H1 (cell line): ENCODE measurements at regions not wholly inside any gene's neighbourhood (a gene's known extent, or its start where the extent isn't known, plus 50 kb on each side); places are given as distances from the start of the nearest gene placed in this dataset.

Source experiments
- EZH2 ChIP-seq: fragments of 200-600 bp; sonication (generic); IDR thresholded peaks from 2 replicates; pipeline ENCODE4 v1.7.1; 2012; ENCODE audit warnings: low read depth, mild to moderate bottlenecking, moderate library complexity, low read length, inconsistent platforms; ENCODE audit not compliant: severe bottlenecking
- GTF2F1 ChIP-seq: IDR thresholded peaks from 2 replicates; pipeline ENCODE4 v1.6.1; 2012; ENCODE audit warnings: low read depth, low read length, improper control_type of control experiment, borderline replicate concordance
- NRF1 ChIP-seq: IDR thresholded peaks from 2 replicates; pipeline ENCODE4 v1.6.1; 2011; ENCODE audit warnings: mild to moderate bottlenecking, low read depth, low read length, improper control_type of control experiment
- PHF8 ChIP-seq: fragments of 200-600 bp; sonication (generic); conservative IDR thresholded peaks from 2 replicates; pipeline ENCODE4 v1.7.1; 2012; ENCODE audit warnings: low read depth, mild to moderate bottlenecking, inconsistent platforms, low read length, moderate library complexity
- POLR2A ChIP-seq, 2 experiments: IDR thresholded peaks; 1 replicate in 1 of 2; 2 replicates in 1 of 2; pipeline ENCODE4 v1.6.1; 2011; ENCODE audit warnings: low read depth in 2 of 2, low read length in 2 of 2, mild to moderate bottlenecking in 2 of 2; ENCODE audit errors: control extremely low read depth in 1 of 2
- SIRT6 ChIP-seq: IDR thresholded peaks from one replicate; pipeline ENCODE4 v1.7.1; 2012; ENCODE audit warnings: low read length, inconsistent platforms
- SIX5 ChIP-seq: IDR thresholded peaks from 2 replicates; pipeline ENCODE4 v1.6.1; 2011; ENCODE audit warnings: mild to moderate bottlenecking, low read depth, low read length
- SP4 ChIP-seq: IDR thresholded peaks from 2 replicates; pipeline ENCODE4 v1.6.1; 2012; ENCODE audit warnings: low read length, inconsistent platforms
- YY1 ChIP-seq: IDR thresholded peaks from 2 replicates; pipeline ENCODE4 v1.6.1; 2011; ENCODE audit warnings: low read depth, mild to moderate bottlenecking, low read length
- TF ChIP-seq, protein P1 (sequence below): fragments of 300-600 bp; sonication (generic); IDR thresholded peaks from 2 replicates; pipeline ENCODE4 v1.7.1; 2012; ENCODE audit warnings: low read length, moderate library complexity, mild to moderate bottlenecking, inconsistent platforms; ENCODE audit not compliant: insufficient replicate concordance
- TF ChIP-seq, protein P2 (sequence below): IDR thresholded peaks from 2 replicates; pipeline ENCODE4 v1.6.1; 2012; ENCODE audit warnings: inconsistent platforms

DNA sequence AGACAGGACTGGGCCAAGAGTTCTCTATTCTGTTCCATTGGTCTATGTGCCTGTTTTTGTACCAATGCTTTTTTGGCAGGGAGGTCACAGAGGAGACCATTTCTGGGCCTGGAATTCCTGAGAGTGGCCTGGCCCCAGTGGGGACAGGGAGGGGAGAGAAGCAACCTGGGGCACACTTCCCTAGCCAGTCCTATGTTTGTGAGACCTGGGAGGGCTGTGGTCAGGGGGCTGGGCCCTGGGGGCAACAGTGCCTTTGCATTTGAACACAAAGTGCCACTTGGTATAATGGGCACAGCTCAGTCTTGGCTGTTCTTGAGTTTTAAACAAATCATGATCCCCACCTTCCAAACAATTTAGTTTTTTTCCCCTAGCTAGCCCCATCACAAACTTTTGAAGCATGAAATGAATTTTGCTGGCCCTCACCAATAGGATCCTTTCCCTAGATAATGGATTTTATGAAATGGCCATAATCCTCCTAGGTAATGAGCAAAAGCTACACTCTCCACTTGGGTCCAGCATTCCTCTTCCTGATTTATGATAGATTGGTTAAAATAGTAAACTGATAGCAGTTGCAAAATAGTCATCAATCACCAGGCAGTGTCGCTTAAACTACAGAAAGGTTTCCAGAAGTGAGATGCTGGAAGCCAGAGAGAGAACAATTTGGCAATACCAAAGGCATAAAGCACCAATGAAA is 133.5 kb downstream of the GLI2 start (continued):
- TF ChIP-seq, protein P1, sequence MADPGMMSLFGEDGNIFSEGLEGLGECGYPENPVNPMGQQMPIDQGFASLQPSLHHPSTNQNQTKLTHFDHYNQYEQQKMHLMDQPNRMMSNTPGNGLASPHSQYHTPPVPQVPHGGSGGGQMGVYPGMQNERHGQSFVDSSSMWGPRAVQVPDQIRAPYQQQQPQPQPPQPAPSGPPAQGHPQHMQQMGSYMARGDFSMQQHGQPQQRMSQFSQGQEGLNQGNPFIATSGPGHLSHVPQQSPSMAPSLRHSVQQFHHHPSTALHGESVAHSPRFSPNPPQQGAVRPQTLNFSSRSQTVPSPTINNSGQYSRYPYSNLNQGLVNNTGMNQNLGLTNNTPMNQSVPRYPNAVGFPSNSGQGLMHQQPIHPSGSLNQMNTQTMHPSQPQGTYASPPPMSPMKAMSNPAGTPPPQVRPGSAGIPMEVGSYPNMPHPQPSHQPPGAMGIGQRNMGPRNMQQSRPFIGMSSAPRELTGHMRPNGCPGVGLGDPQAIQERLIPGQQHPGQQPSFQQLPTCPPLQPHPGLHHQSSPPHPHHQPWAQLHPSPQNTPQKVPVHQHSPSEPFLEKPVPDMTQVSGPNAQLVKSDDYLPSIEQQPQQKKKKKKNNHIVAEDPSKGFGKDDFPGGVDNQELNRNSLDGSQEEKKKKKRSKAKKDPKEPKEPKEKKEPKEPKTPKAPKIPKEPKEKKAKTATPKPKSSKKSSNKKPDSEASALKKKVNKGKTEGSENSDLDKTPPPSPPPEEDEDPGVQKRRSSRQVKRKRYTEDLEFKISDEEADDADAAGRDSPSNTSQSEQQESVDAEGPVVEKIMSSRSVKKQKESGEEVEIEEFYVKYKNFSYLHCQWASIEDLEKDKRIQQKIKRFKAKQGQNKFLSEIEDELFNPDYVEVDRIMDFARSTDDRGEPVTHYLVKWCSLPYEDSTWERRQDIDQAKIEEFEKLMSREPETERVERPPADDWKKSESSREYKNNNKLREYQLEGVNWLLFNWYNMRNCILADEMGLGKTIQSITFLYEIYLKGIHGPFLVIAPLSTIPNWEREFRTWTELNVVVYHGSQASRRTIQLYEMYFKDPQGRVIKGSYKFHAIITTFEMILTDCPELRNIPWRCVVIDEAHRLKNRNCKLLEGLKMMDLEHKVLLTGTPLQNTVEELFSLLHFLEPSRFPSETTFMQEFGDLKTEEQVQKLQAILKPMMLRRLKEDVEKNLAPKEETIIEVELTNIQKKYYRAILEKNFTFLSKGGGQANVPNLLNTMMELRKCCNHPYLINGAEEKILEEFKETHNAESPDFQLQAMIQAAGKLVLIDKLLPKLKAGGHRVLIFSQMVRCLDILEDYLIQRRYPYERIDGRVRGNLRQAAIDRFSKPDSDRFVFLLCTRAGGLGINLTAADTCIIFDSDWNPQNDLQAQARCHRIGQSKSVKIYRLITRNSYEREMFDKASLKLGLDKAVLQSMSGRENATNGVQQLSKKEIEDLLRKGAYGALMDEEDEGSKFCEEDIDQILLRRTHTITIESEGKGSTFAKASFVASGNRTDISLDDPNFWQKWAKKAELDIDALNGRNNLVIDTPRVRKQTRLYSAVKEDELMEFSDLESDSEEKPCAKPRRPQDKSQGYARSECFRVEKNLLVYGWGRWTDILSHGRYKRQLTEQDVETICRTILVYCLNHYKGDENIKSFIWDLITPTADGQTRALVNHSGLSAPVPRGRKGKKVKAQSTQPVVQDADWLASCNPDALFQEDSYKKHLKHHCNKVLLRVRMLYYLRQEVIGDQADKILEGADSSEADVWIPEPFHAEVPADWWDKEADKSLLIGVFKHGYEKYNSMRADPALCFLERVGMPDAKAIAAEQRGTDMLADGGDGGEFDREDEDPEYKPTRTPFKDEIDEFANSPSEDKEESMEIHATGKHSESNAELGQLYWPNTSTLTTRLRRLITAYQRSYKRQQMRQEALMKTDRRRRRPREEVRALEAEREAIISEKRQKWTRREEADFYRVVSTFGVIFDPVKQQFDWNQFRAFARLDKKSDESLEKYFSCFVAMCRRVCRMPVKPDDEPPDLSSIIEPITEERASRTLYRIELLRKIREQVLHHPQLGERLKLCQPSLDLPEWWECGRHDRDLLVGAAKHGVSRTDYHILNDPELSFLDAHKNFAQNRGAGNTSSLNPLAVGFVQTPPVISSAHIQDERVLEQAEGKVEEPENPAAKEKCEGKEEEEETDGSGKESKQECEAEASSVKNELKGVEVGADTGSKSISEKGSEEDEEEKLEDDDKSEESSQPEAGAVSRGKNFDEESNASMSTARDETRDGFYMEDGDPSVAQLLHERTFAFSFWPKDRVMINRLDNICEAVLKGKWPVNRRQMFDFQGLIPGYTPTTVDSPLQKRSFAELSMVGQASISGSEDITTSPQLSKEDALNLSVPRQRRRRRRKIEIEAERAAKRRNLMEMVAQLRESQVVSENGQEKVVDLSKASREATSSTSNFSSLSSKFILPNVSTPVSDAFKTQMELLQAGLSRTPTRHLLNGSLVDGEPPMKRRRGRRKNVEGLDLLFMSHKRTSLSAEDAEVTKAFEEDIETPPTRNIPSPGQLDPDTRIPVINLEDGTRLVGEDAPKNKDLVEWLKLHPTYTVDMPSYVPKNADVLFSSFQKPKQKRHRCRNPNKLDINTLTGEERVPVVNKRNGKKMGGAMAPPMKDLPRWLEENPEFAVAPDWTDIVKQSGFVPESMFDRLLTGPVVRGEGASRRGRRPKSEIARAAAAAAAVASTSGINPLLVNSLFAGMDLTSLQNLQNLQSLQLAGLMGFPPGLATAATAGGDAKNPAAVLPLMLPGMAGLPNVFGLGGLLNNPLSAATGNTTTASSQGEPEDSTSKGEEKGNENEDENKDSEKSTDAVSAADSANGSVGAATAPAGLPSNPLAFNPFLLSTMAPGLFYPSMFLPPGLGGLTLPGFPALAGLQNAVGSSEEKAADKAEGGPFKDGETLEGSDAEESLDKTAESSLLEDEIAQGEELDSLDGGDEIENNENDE, result no peak
- no peak for TF ChIP-seq YY1
- TF ChIP-seq POLR2A (IDR thresholded peaks at IDR 0.05; ENCODE audit: control extremely low read depth in 1 of 2, low read depth in 2 of 2, low read length in 2 of 2), result no peak
- no peak for TF ChIP-seq EZH2
- no peak for TF ChIP-seq GTF2F1
- no peak for TF ChIP-seq PHF8
- TF ChIP-seq NRF1, result no peak
- TF ChIP-seq, protein P2, sequence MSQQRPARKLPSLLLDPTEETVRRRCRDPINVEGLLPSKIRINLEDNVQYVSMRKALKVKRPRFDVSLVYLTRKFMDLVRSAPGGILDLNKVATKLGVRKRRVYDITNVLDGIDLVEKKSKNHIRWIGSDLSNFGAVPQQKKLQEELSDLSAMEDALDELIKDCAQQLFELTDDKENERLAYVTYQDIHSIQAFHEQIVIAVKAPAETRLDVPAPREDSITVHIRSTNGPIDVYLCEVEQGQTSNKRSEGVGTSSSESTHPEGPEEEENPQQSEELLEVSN, result no peak
- TF ChIP-seq SP4, result no peak
- no peak for TF ChIP-seq SIX5
- TF ChIP-seq SIRT6, result no peak
